Putamen (tissue), 1 donor: ENCODE measurements at regions not wholly inside any gene's neighbourhood (a gene's known extent, or its start where the extent isn't known, plus 50 kb on each side); places are given as distances from the start of the nearest gene placed in this dataset.
"Not testable (repeated sequence)": the region's sequence is repeated elsewhere in the genome, so short reads cannot be mapped to it uniquely, and the experiment has no call there.

Source experiments
- DNase-seq: peaks from one replicate; pipeline ENCODE4 v3.0.0-alpha.2; 2016; ENCODE audit warnings: low spot score

GRCh38 chr20:22529150-22530019 is 55.0 kb downstream of the FOXA2 start:
- DNase-seq, result no peak

- no peak for DNase-seq
These were observed 57.8 kb downstream of the FOXA2 start for GRCh38 chr20:22526512-22527012.

DNA sequence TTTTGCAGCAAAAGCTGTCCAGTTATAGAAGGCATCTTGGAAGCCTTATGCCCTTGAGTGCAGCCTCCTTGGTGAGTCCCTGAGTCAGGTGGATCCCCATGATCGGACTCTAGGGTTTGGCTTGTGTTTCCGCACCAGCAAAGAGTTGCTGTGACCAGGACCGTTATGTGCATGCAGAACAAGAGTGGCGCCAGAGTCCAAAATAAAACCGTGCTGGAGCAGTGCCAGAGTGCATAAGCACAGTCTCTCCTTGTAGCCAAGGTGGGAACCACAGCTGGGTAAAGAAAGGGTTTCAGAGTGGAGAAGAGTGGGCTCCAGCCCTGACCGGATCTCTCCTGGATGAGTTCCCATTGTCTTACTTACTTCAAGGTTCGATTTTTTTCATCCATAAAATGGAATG is 58.6 kb downstream of the FOXA2 start:
- no peak for DNase-seq

DNA sequence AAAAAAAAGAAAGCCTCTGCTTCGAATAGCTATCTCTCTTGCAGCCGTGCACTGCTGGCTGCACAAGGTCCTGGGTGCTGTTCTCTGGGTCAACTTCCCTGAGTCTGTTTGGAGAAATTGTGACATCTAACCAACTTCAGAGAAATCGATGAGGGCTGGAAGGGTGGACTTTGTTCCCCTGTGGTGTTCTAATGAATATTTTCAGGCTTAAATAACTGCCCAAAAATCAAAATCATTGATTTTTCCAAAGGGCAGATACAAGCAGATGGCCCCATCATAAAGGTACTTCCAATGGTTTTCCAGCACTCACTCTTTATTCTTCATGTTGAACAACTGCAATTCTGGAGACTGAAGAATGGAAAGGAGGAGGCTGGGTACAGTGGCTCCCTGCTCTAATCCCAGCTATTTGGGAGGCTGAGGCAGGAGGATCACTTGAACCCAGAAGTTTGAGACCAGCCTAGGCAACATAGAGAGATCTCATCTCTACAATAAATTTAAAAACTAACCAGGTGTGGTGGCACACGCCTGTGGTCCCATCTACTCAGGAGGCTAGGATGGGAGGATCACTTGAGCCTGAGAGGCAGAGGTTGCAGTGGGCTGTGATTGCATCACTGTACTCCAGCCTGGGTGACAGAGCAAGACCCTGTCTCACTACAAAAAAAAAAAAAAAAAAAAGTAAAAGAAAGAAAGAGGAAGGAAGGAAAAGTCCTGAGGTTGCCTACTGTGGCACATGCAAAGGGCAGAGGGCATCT is 59.1 kb downstream of the FOXA2 start:
- no peak for DNase-seq

DNA sequence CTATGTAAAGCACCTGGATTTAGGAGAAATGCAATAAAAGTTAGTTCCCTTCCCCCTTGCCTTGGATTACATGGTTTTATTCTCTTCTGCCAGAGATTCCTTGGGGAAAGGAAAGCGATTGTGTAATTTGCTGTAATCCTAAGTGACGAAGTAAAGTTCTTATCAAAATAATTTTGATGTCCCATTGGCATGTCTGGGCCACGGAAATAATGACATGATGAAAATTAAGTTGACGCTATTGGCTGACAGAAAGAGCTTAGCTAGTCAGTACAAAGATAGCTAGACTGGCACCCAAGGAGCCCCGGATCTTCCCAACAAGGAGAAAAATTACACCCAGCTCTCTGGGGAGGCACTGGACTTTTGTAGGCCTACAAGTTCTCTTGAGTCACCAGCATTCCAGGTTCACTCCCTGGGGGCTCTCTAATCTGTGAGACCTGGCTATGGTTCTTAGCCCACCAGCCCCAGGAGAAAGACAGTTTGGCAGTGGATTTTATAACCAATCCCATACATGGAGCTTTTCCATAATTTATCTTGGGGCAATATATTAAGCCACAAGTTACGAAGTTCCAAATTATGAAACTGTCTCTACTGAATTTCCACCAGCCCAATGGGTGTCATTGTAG is 59.9 kb downstream of the FOXA2 start:
- DNase-seq, result no peak

- no peak for DNase-seq
These were observed 60.6 kb downstream of the FOXA2 start for GRCh38 chr20:22523499-22524392.

DNA sequence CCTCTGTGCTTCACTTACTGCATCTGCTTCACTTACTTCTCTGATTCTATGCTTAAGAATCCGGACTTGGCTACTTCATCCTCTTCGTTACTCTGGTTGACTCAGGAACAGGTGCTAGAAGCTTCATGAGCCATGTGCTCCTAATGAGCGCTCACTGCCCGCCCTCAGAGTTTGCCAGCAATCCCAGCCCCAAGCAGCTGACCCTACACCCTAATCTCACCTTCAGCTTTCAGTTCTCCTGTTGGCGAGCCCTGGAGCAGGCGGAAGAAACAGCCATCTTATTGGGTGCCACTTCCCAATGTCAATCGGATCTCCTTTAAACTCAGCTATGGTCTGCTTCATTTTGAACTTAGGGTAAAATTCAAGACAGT is 61.3 kb downstream of the FOXA2 start:
- DNase-seq, result no peak

DNA sequence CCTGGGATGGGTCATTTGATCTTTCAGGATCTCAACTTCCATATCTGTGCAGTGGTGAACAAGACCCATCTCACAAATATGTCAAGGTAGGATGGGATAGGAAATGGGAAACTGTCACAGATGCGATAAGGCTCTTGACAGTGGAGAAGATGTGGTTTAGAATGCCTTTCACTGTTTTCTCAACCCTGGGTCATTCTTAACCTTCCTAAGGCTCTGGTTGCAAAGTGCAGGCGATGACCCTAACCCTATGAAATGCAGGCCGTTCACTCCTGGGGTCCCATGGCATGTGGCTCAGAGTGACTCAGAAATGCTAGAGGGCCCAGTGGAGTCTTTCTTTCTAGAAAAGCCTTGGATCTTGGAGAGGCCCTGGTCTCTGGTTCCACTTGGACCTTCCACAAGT is 61.7 kb downstream of the FOXA2 start:
- DNase-seq, result no peak

- not testable (repeated sequence) for DNase-seq
These were observed 62.4 kb downstream of the FOXA2 start for GRCh38 chr20:22521940-22522339.

GRCh38 chr20:22520381-22520780 is 64.0 kb downstream of the FOXA2 start:
- DNase-seq, result no peak

- DNase-seq, result no peak
These were observed 69.1 kb downstream of the FOXA2 start for GRCh38 chr20:22515264-22515663.

DNA sequence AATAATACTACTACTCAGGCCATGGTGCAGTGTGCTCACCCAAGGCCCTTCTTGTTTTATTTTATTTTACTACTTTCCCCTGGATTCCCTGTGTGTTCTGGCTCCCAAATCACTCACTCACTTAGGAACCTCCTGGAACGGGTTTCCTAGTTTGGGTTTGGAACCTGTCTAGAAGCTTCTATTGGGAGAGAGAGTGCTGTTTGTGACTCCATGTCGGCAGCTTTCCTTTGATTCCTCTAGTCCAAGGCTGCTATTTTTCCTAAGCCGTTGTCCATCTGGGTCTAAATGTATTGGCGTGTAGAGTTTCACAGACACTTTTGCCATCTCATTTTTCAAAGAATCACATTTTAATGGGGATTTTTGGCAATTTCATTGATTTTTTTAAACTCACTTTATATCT is 70.8 kb downstream of the FOXA2 start:
- DNase-seq, result no peak

GRCh38 chr20:22512911-22513489 is 71.4 kb downstream of the FOXA2 start:
- DNase-seq, result no peak

DNA sequence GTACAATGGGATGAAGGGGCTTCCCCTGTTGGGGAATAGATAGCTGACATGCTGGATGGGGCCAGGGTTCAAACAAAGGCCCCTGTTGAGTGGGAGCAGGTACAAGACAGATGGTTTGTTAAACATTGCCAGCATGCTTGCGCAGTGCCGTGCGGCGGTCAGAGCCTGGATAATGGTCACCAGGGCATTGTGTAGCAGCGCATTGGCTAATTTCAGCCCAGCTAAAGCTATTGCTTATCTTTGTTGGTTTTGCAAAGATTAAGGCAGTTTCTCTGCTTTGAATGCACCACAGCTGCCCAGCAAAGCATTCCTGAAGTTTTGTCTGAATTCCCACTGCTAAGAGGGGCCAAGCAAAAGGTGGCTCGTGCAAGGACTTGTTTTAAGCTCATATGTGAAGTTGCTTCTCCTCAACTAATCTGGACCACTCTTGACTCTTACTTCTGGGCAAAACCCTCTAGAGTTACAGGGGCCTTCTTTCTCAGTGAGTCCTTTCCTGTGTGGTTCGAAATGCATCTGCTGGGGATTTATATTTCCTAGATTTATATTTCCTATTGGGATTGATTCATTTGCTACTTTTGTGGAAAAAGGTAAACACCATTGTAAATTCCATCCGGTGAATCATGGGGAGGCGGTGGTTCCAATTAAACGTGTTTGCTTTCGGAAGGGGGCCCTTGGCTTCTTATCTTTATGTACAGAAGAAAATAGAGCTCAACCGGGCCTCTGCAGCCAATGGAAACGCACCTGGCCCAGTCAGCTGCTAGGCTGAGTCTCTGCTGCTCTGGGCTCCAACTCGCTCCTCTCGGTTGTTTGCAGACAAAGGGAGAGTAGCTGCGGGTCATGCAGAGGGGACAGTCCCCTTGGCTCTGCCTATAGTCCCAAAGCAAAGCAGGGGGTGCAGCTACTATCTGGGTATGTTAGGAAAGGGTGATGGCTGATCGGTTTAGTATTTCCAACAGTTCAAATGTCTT is 72.1 kb downstream of the FOXA2 start:
- DNase-seq, result no peak

DNA sequence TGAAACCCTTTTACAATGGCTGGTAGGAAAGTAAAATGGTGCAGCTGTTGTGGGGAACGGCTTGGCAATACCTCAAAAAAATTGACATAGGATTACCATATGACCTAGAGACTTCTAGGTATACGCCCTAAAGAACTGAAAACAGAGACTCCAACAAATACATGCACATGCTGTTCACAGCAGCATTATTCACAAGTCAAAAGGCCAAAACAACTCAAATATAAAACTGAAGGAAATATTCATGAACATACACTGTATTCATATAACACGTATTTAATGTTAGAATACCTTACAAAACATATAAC is 74.6 kb downstream of the FOXA2 start:
- no peak for DNase-seq

DNA sequence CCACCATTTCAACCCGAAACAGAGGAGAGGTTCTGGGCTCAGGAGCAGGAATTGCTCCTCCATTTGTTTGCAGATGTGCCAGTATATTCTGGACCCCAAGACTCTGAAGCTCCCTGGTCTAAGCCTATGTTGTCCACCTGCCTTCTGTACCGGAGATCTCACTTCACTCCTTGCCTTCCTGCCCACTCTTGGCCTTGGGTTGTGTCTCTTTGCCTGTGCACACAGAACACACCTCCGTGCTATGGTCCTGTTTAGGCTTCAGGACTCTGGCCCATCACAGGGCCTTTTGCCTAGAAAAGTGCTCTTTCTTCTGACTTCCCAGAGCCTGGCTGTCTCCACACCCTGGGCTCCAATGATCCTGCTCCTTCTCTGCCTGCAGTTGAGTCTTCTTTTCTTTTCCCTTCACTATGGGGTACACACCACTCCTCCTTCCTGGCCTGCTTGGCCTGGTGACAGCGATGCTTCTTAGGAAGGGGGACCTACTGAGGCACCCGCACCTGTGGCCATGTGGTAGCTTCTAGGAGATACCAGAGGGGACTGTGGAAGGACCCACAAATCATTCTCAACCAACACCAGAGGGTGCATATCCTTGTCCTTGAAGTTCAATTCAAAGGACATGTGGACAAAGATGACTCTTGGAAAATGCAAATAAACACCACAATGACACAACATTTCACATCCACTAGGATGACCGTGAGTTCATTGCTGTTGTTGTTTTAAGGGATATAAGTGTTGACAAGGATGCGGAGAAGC is 75.1 kb downstream of the FOXA2 start:
- DNase-seq, result no peak

DNA sequence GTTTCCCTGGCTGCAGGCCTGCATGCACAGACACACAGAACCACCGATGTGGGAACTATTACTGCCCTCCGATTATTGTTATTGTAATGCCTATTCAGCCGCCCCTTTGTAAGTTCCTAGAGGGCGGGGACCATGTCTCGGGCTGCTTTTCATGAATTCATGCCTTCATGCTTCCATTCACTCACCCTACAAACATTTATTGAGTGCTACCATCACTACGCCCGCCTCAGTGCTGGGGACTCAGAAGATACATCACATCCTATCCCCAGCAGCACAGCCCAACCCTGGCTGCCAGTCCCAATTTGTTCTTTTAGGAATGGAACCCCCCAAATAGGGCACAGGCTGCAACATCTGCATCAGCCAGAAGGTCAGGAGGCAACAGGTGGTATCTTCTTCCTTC is 75.9 kb downstream of the FOXA2 start:
- DNase-seq, result no peak

- DNase-seq, result no peak
These were observed 77.0 kb downstream of the FOXA2 start for GRCh38 chr20:22507240-22507961.

DNA sequence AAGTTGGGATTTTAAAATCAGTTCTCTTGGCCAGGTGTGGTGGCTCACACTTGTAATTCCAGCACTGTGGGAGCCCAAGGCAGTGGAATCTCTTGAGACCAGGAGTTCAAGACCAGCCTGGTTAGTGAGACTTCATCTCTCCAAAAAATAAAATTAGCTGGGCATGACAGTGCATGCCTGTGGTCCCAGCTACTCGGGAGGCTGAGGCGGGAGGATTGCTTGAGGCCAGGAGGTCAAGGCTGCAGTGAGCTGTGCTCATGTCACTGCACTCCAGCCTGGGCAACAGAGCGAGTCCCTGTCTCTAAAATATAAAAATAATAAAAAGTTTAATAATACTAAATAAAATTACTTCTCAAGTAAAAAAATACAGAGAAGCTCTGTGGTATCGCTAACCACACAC is 77.5 kb downstream of the FOXA2 start:
- no peak for DNase-seq
